ENCODE measurements at regions not wholly inside any gene's neighbourhood (a gene's known extent, or its start where the extent isn't known, plus 50 kb on each side); places are given as distances from the start of the nearest gene placed in this dataset.

DNA sequence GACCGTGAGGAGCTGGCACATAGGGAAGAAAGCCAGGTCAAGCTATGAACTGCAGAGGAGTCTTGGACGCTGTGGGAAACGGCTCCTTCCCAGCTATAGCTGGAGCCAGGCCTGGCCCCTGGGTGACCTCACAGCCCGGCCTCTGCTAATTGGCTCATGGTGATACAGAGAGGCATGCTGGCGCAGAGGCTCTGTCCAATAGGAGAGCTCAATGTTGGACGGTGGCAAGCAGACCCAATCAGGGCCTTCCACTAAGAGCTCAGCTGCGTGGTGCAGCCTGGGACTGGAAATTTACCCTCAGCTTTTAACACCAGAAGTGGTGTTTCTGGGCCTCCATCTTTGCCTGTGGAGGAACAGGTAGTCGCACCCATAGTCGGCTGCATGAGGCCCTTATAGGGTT, 64.4 kb upstream of the GRHL3 start:
- Histone ChIP-seq H3K4me3 (no peak overlapping the region), H3K27me3 (no peaks in the 10 kb centered on the region), H3K9me3 (no peaks in the 10 kb centered on the region), H3K36me3 (no peaks in the 10 kb centered on the region), H3K27ac (no peak overlapping the region), H3K4me1 (no peaks in the 10 kb centered on the region)
- no peak for TF ChIP-seq POLR2A (IDR thresholded peaks at IDR 0.05)
- TF ChIP-seq, protein P1, sequence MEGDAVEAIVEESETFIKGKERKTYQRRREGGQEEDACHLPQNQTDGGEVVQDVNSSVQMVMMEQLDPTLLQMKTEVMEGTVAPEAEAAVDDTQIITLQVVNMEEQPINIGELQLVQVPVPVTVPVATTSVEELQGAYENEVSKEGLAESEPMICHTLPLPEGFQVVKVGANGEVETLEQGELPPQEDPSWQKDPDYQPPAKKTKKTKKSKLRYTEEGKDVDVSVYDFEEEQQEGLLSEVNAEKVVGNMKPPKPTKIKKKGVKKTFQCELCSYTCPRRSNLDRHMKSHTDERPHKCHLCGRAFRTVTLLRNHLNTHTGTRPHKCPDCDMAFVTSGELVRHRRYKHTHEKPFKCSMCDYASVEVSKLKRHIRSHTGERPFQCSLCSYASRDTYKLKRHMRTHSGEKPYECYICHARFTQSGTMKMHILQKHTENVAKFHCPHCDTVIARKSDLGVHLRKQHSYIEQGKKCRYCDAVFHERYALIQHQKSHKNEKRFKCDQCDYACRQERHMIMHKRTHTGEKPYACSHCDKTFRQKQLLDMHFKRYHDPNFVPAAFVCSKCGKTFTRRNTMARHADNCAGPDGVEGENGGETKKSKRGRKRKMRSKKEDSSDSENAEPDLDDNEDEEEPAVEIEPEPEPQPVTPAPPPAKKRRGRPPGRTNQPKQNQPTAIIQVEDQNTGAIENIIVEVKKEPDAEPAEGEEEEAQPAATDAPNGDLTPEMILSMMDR (IDR thresholded peaks at IDR 0.05 in 4 of 5, conservative IDR thresholded peaks at IDR 0.05 in 1 of 5), result no peak
- no peak for ATAC-seq
- no peak for DNase-seq
- intact Hi-C loops (cut with DNase I; ENCODE audit: low total_unique reads) (no loop called here), in situ Hi-C loops (cut with MboI; ENCODE audit: low sequenced_read_pairs in 4 of 4) (no loop called here)

DNA sequence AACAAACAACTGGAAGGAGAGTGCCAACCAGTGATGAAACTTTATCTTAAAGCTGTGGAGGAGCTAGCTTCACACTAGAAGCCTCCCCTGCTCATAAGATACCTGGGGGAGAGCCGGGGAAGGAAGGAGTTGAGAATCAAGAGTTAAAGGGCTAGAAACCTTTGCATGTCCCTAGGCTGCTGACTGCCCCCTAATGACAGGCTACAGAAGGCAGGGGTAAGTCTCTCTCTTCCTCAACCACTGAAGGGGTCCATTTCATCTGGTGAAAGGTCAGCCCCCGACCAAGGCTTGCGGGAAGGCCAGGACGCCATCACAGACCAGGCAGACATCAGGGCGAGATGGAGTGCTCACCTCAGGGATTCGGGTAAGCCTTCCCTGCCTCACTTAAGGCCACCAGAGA, 65.6 kb upstream of the GRHL3 start:
- Histone ChIP-seq H3K36me3 (no peaks in the 10 kb centered on the region), H3K27ac (no peak overlapping the region), H3K9me3 (no peaks in the 10 kb centered on the region), H3K4me3 (no peak overlapping the region), H3K4me1 (no peaks in the 10 kb centered on the region), H3K27me3 (no peaks in the 10 kb centered on the region)
- intact Hi-C loops (cut with DNase I; ENCODE audit: low total_unique reads), result no loop called here
- no peak for TF ChIP-seq POLR2A (IDR thresholded peaks at IDR 0.05)
- TF ChIP-seq, protein P1 (IDR thresholded peaks at IDR 0.05 in 4 of 5, conservative IDR thresholded peaks at IDR 0.05 in 1 of 5), result no peak
- in situ Hi-C loops (cut with MboI; ENCODE audit: low sequenced_read_pairs in 4 of 4), result no loop called here
- DNase-seq (no peak), ATAC-seq (no peak)

DNA sequence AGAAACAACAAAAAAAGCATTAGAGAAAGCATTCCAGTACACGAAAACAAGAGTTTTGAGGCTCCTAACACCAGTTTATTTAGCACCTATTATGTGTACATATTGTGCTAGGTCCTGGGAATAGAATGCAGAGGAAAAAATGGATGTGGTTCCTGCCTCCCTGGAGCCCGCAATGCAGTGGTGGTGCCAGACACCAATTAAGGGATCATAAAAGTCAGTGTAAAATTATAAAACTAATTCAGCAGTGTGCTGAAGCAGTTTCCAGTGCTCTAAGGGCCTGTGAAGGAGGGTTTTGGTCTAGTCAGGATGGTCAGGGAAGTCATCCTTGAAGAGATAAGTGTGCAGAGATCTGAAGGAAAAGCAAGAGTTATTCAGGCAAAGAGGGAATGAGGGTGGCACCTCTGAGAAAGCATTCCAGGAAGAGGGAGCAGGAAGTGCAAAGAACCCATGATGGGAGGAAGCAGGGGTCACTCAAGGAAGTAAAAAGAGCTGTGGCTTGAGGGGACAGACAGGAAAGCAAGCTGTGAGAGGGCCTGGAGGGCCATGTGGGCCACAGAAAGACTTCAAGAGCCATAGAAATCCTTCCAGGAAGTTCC, 65.2 kb upstream of the IFNLR1 start:
- no peaks in the 10 kb centered on the region for H3K27me3 ChIP-seq
- H3K9me3 ChIP-seq, result no peaks in the 10 kb centered on the region
- no peaks in the 10 kb centered on the region for H3K4me1 ChIP-seq
- ATAC-seq (no peak), DNase-seq (no peak)
- H3K36me3 ChIP-seq, result no peaks in the 10 kb centered on the region
- no peak for TF ChIP-seq POLR2A (IDR thresholded peaks at IDR 0.05)
- TF ChIP-seq, protein P1 (IDR thresholded peaks at IDR 0.05 in 4 of 5, conservative IDR thresholded peaks at IDR 0.05 in 1 of 5), result no peak
- no peak overlapping the region for H3K27ac ChIP-seq
- in situ Hi-C loops (cut with MboI; ENCODE audit: low sequenced_read_pairs in 4 of 4) (no loop called here), intact Hi-C loops (cut with DNase I; ENCODE audit: low total_unique reads) (no loop called here)
- H3K4me3 ChIP-seq, result no peak overlapping the region

DNA sequence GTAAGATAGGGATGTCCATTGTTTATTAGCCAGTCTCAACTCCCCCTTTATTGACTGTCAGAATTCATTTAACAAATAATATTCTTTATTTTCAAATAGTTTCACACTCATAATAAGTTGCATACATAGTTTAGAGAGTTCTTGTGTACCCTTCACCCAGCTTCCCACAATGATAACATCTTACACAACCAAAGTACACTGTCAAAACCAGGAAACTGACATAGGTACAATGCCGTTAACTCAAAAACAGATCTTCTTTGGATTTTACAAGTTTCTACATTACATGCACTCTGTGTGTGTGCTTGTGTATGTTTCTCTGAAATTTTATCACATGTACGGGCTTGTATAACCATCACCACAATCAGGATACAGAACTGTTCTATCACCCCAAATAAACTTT, 64.4 kb upstream of the IFNLR1 start:
- Histone ChIP-seq H3K27me3 (no peaks in the 10 kb centered on the region), H3K27ac (no peak overlapping the region), H3K36me3 (no peaks in the 10 kb centered on the region), H3K4me3 (no peak overlapping the region), H3K4me1 (no peaks in the 10 kb centered on the region), H3K9me3 (no peaks in the 10 kb centered on the region)
- ATAC-seq, result no peak
- TF ChIP-seq POLR2A (IDR thresholded peaks at IDR 0.05), result no peak
- TF ChIP-seq, protein P1 (IDR thresholded peaks at IDR 0.05 in 4 of 5, conservative IDR thresholded peaks at IDR 0.05 in 1 of 5), result no peak
- DNase-seq, result no peak
- in situ Hi-C loops (cut with MboI; ENCODE audit: low sequenced_read_pairs in 4 of 4), result no loop called here
- intact Hi-C loops (cut with DNase I; ENCODE audit: low total_unique reads), result no loop called here

DNA sequence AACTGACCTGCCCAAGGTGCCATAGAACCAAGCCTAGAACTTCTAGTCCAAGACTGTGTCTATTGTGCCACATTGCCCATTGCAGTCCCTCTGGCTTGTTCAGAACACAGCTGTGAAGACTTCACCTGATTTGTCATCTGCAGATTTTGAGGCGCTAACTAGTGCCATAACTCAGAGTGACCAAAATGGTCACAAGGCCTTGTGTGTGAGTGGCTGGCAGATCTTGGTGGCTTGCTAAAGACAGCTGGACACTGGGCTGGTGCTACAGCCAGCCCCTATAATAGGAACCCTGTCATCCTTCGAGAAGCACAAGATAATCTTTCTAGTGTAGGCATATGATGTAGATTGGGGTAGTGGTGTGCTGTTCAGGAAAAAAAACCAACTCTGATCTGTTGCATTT, 63.7 kb upstream of the IFNLR1 start:
- Histone ChIP-seq H3K36me3 (no peaks in the 10 kb centered on the region), H3K27ac (no peak overlapping the region), H3K4me3 (no peak overlapping the region), H3K9me3 (no peaks in the 10 kb centered on the region), H3K27me3 (no peaks in the 10 kb centered on the region), H3K4me1 (no peaks in the 10 kb centered on the region)
- ATAC-seq (no peak), DNase-seq (no peak)
- in situ Hi-C loops (cut with MboI; ENCODE audit: low sequenced_read_pairs in 4 of 4) (no loop called here), intact Hi-C loops (cut with DNase I; ENCODE audit: low total_unique reads) (no loop called here)
- no peak for TF ChIP-seq POLR2A (IDR thresholded peaks at IDR 0.05)
- TF ChIP-seq, protein P1 (IDR thresholded peaks at IDR 0.05 in 4 of 5, conservative IDR thresholded peaks at IDR 0.05 in 1 of 5), result no peak
